ENCODE measurements at regions not wholly inside any gene's neighbourhood (a gene's known extent, or its start where the extent isn't known, plus 50 kb on each side); places are given as distances from the start of the nearest gene placed in this dataset.
"Not testable (repeated sequence)": the region's sequence is repeated elsewhere in the genome, so short reads cannot be mapped to it uniquely, and the experiment has no call there.

GRCh38 chr3:53422954-53423698 lies 71.3 kb upstream of the CACNA1D start:
- DNase-seq: peak; percentile 20
- H3K27ac ChIP-seq: no peak overlapping the region
- H3K9me3 ChIP-seq (ENCODE audit: severe bottlenecking): no peaks in the 10 kb centered on the region
- H3K27me3 ChIP-seq (ENCODE audit: insufficient read depth, low read depth, severe bottlenecking): no peaks in the 10 kb centered on the region
- no peak overlapping the region for H3K4me3 ChIP-seq (ENCODE audit: low read depth, low read length)
- H3K36me3 ChIP-seq: no peaks in the 10 kb centered on the region
- TF ChIP-seq CTCF (IDR thresholded peaks at IDR 0.05; ENCODE audit: low read depth, low read length): no peak

GRCh38 chr3:53425936-53426335 lies 68.5 kb upstream of the CACNA1D start:
- H3K36me3 ChIP-seq: no peaks in the 10 kb centered on the region
- no peaks in the 10 kb centered on the region for H3K9me3 ChIP-seq (ENCODE audit: severe bottlenecking)
- no peak overlapping the region for H3K27ac ChIP-seq
- no peak for DNase-seq
- no peak for TF ChIP-seq CTCF (IDR thresholded peaks at IDR 0.05; ENCODE audit: low read depth, low read length)
- no peaks in the 10 kb centered on the region for H3K27me3 ChIP-seq (ENCODE audit: insufficient read depth, low read depth, severe bottlenecking)
- H3K4me3 ChIP-seq (ENCODE audit: low read depth, low read length): no peak overlapping the region

GRCh38 chr3:53426918-53427317 lies 67.5 kb upstream of the CACNA1D start:
- peak; percentile 40; the same call in 1 of the 2 replicates for TF ChIP-seq CTCF (IDR thresholded peaks at IDR 0.05; ENCODE audit: low read depth, low read length)
- peak; percentile 18 for DNase-seq
- no peaks in the 10 kb centered on the region for H3K9me3 ChIP-seq (ENCODE audit: severe bottlenecking)
- no peaks in the 10 kb centered on the region for H3K36me3 ChIP-seq
- no peak overlapping the region for H3K27ac ChIP-seq
- no peaks in the 10 kb centered on the region for H3K27me3 ChIP-seq (ENCODE audit: insufficient read depth, low read depth, severe bottlenecking)
- no peak overlapping the region for H3K4me3 ChIP-seq (ENCODE audit: low read depth, low read length)

GRCh38 chr3:53436828-53437227 lies 57.6 kb upstream of the CACNA1D start:
- DNase-seq: no peak
- H3K9me3 ChIP-seq (ENCODE audit: severe bottlenecking): no peaks in the 10 kb centered on the region
- TF ChIP-seq CTCF (IDR thresholded peaks at IDR 0.05; ENCODE audit: low read depth, low read length): no peak

GRCh38 chr3:53442863-53443262 lies 51.5 kb upstream of the CACNA1D start:
- H3K27ac ChIP-seq; H3K27me3 ChIP-seq (ENCODE audit: insufficient read depth, low read depth, severe bottlenecking); H3K36me3 ChIP-seq; DNase-seq; H3K4me3 ChIP-seq (ENCODE audit: low read depth, low read length); H3K9me3 ChIP-seq (ENCODE audit: severe bottlenecking): not testable (repeated sequence)

More at GRCh38 chr3:53436828-53437227, 57.6 kb upstream of the CACNA1D start:
- Histone ChIP-seq H3K4me3 (ENCODE audit: low read depth, low read length) (no peak overlapping the region), H3K27ac (no peak overlapping the region), H3K27me3 (ENCODE audit: insufficient read depth, low read depth, severe bottlenecking) (no peaks in the 10 kb centered on the region), H3K36me3 (no peaks in the 10 kb centered on the region)
